RCC 7860 (cell line): ENCODE measurements at regions not wholly inside any gene's neighbourhood (a gene's known extent, or its start where the extent isn't known, plus 50 kb on each side); places are given as distances from the start of the nearest gene placed in this dataset.
"Not testable (repeated sequence)": the region's sequence is repeated elsewhere in the genome, so short reads cannot be mapped to it uniquely, and the experiment has no call there.

Experiments
- DNase-seq: peaks from one replicate; pipeline ENCODE4 v3.0.0-alpha.2; 2015; ENCODE audit warnings: low spot score
- FAIRE-seq: peaks from 2 replicates; lab custom pipeline; 2012; peaks lifted over from hg19 to GRCh38; lab: Jason Lieb, UNC

GRCh38 chr15:75100679-75101078 lies 77.3 kb downstream of the PPCDC start:
- FAIRE-seq, result no peak
- no peak for DNase-seq

- FAIRE-seq (no peak), DNase-seq (peak; percentile 63)
These were observed 81.6 kb downstream of the PPCDC start for GRCh38 chr15:75104804-75105557.

- DNase-seq (no peak), FAIRE-seq (no peak)
These were observed 84.1 kb downstream of the PPCDC start for GRCh38 chr15:75107516-75107907.

- FAIRE-seq, result peak; percentile 83
- DNase-seq, result peak; percentile 61
These were observed 84.8 kb downstream of the PPCDC start for GRCh38 chr15:75107908-75108838.

GRCh38 chr15:75109021-75109735 lies 85.8 kb downstream of the PPCDC start:
- FAIRE-seq, result no peak
- no peak for DNase-seq

GRCh38 chr15:75109736-75110130 lies 86.3 kb downstream of the PPCDC start:
- FAIRE-seq (no peak), DNase-seq (no peak)

- no peak for FAIRE-seq
These were observed 89.0 kb downstream of the PPCDC start for GRCh38 chr15:75112278-75112847.

GRCh38 chr15:75112848-75113492 lies 88.7 kb upstream of the C15orf39 start:
- FAIRE-seq (no peak), DNase-seq (no peak)

More at GRCh38 chr15:75112278-75112847, 89.0 kb downstream of the PPCDC start:
- DNase-seq, result no peak

- no peak for FAIRE-seq
- DNase-seq, result no peak
These were observed 87.4 kb upstream of the C15orf39 start for GRCh38 chr15:75114327-75114726.

- no peak for FAIRE-seq
- no peak for DNase-seq
These were observed 86.9 kb upstream of the C15orf39 start for GRCh38 chr15:75114796-75115195.

- not testable (repeated sequence) for DNase-seq, FAIRE-seq
These were observed 86.2 kb upstream of the C15orf39 start for GRCh38 chr15:75115411-75115913.

GRCh38 chr15:75116143-75116542 lies 85.5 kb upstream of the C15orf39 start:
- FAIRE-seq, DNase-seq: not testable (repeated sequence)

GRCh38 chr15:75117993-75118392 lies 83.7 kb upstream of the C15orf39 start:
- no peak for DNase-seq
- FAIRE-seq, result no peak

- FAIRE-seq, DNase-seq: not testable (repeated sequence)
These were observed 82.4 kb upstream of the C15orf39 start for GRCh38 chr15:75119312-75119711.

- DNase-seq, result no peak
- FAIRE-seq, result no peak
These were observed 80.2 kb upstream of the C15orf39 start for GRCh38 chr15:75121491-75121890.

- FAIRE-seq, result no peak
These were observed 78.3 kb upstream of the C15orf39 start for GRCh38 chr15:75123395-75123794.

GRCh38 chr15:75124278-75124677 lies 77.4 kb upstream of the C15orf39 start:
- DNase-seq, FAIRE-seq: not testable (repeated sequence)

More at GRCh38 chr15:75123395-75123794, 78.3 kb upstream of the C15orf39 start:
- DNase-seq, result no peak

GRCh38 chr15:75125935-75126334 lies 75.7 kb upstream of the C15orf39 start:
- FAIRE-seq (no peak), DNase-seq (no peak)

GRCh38 chr15:75126864-75127580 lies 74.7 kb upstream of the C15orf39 start:
- FAIRE-seq (no peak), DNase-seq (no peak)
